ENCODE measurements at regions not wholly inside any gene's neighbourhood (a gene's known extent, or its start where the extent isn't known, plus 50 kb on each side); places are given as distances from the start of the nearest gene placed in this dataset.

GRCh38 chr1:199698222-199698621 lies 329.3 kb upstream of the NR5A2 start:
- DNase-seq: no peak

- no peak for DNase-seq
Measured at GRCh38 chr1:199700551-199700950, 327.0 kb upstream of the NR5A2 start.

- no peak for DNase-seq
Measured at GRCh38 chr1:199701726-199702125, 325.8 kb upstream of the NR5A2 start.

GRCh38 chr1:199704231-199704630 lies 323.3 kb upstream of the NR5A2 start:
- no peak for DNase-seq

GRCh38 chr1:199705825-199706224 lies 321.7 kb upstream of the NR5A2 start:
- DNase-seq: no peak

GRCh38 chr1:199706826-199707606 lies 320.5 kb upstream of the NR5A2 start:
- DNase-seq: no peak

- DNase-seq: no peak
Measured at GRCh38 chr1:199710974-199711373, 316.5 kb upstream of the NR5A2 start.

- no peak for DNase-seq
Measured at GRCh38 chr1:199716729-199717128, 310.8 kb upstream of the NR5A2 start.

- no peak for DNase-seq
Measured at GRCh38 chr1:199719156-199719842, 308.2 kb upstream of the NR5A2 start.

GRCh38 chr1:199720496-199720895 lies 307.0 kb upstream of the NR5A2 start:
- no peak for DNase-seq

- no peak for DNase-seq
Measured at GRCh38 chr1:199721001-199721400, 306.5 kb upstream of the NR5A2 start.

- DNase-seq: no peak
Measured at GRCh38 chr1:199723250-199723956, 304.1 kb upstream of the NR5A2 start.

- no peak for DNase-seq
Measured at GRCh38 chr1:199724049-199724448, 303.5 kb upstream of the NR5A2 start.

- DNase-seq: no peak
Measured at GRCh38 chr1:199725002-199725565, 302.4 kb upstream of the NR5A2 start.

- DNase-seq: no peak
Measured at GRCh38 chr1:199727682-199728081, 299.8 kb upstream of the NR5A2 start.

- no peak for DNase-seq
Measured at GRCh38 chr1:199728345-199728744, 299.2 kb upstream of the NR5A2 start.

- DNase-seq: no peak
Measured at GRCh38 chr1:199733125-199733524, 294.4 kb upstream of the NR5A2 start.

- no peak for DNase-seq
Measured at GRCh38 chr1:199734186-199734585, 293.3 kb upstream of the NR5A2 start.

- no peak for DNase-seq
Measured at GRCh38 chr1:199735660-199736059, 291.9 kb upstream of the NR5A2 start.

- DNase-seq: no peak
Measured at GRCh38 chr1:199736646-199737045, 290.9 kb upstream of the NR5A2 start.

- DNase-seq: no peak
Measured at GRCh38 chr1:199741586-199741985, 285.9 kb upstream of the NR5A2 start.

- no peak for DNase-seq
Measured at GRCh38 chr1:199742547-199742946, 285.0 kb upstream of the NR5A2 start.

GRCh38 chr1:199743227-199743626 lies 284.3 kb upstream of the NR5A2 start:
- DNase-seq: no peak
